Kidney glomerular epithelial cell (primary cell): ENCODE measurements at regions not wholly inside any gene's neighbourhood (a gene's known extent, or its start where the extent isn't known, plus 50 kb on each side); places are given as distances from the start of the nearest gene placed in this dataset.
"Not testable (repeated sequence)": the region's sequence is repeated elsewhere in the genome, so short reads cannot be mapped to it uniquely, and the experiment has no call there.

Experiments
- DNase-seq: peaks from one replicate; lab custom pipeline; 2025; lab: John Stamatoyannopoulos, UW

DNA sequence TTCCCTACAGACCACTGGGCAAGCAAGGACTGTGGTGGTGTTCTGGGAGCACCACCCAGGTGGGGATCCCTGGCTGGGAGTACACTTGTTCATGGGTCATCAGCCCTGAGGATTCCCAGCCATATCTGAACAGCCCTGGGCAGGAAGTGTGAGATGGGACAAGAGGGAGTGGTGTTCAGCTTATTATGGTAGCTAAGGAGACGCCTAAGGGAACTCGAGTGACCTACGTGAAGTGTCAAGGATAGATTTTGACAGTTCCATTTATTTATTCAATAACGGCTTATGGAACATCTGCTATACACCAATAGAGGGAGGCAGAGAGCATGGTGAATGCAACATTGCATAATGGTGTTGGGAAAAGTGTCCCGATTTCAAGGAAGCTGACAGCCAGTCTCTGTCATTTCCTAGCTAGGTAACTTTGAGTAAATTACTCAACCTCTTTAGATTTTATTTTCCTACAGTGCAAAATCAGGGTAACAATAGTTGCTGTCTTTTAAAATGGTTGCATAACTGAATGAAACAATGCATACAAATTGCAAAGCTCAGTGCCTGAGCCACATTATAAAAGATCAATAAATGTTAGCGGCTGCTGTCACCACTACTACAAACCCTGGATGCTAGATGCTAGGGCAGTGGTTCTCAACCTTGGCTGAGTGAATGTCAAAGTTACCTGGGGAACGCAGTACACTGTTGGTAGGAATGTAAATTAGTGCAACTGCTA is 534.1 kb downstream of the GRIN2A start:
- peak; percentile 9 for DNase-seq

DNA sequence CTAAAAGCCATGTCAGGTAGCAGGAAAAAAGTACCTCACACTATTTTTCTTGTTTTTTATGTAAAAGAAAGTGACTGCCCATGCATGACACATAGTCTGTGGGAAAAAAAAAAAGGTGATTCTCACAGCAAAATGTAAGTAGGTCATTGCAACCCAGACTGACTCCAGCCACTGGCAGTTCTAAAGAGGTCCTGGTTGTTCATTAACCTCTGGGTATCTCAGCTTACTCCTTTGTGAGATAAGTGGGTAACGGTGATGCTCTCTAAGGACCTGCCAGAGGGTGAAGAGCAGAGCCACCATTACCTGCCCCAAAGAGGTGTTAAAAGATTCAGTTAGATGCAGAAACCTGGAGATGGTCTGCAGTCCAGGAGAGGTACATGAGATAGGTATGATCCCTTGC is 531.9 kb downstream of the GRIN2A start:
- DNase-seq: peak; percentile 29

DNA sequence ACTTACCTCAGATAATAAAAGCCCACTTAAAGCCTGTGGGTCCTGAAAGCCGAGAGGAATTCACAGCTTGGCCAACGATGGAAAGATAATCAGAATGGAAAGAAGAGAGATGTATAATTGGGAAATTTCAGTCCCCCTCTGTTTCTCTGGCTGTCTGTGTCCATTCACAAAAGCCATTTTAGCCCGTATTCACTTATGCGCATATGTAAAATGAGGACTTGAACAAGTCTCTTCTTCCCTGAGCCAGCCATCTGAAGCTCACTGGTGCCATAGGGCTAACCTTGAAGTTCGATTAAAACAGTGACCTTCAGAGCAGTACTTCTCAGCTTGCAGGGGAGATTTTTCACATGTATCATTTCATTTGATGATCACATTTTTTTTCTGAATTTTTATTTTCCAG is 527.2 kb downstream of the GRIN2A start:
- DNase-seq: no peak

DNA sequence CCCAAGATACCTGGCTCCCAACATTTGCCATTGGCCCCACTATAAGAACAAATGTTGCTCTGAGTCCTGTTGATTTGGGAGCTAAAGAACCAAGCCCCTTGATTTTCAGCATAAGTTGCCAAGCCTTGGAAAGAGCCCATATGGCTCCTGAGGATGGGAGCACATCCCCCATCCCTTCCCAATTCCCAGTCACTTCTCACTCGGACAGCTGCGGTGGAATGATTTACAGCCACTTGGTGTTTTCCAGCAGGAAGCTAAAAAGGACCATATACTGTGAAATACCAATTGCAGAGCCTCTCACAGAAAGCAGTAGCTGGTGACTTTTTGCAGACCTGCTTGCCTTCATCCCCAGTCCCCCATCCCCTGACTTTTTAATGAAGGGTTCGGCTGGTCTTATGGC is 524.6 kb downstream of the GRIN2A start:
- DNase-seq: no peak

DNA sequence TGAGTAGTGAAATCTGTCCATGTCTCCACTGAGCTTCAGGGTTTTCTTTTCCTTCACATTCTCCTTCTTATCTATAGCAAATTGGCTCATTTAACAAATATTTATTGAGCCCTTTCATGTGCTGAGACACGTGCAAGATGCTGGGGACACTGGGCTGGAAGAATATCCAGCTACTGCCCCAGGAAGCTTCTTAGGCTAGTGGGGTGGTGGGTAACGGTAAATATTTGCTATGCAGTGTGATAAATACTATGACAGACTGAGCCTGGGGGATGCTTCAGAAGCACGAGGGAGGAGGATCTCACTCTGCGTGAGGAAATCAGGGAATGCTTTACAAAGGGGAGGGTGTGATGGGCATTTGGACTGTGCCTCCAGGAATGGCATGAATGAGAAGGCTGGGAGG is 524.1 kb downstream of the GRIN2A start:
- no peak for DNase-seq

DNA sequence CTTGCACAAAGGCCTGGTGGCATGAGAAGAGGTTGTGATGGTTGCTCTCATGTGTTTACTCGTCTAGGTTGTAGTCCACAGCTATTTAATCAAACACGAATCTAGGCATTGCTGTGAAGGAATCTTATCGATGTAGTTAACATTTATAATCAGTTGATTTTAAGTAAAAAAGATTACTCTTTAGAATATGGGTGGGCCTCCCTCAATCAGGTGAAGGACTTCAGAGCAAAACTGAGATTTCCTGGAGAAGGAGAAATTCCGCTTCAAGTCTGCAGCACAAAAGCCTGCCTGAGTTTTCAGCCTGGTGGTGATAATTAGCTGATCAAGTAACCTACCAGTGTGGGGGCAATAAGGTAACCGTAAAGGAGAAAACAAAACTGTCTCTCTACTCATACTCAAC is 523.6 kb downstream of the GRIN2A start:
- DNase-seq: no peak

DNA sequence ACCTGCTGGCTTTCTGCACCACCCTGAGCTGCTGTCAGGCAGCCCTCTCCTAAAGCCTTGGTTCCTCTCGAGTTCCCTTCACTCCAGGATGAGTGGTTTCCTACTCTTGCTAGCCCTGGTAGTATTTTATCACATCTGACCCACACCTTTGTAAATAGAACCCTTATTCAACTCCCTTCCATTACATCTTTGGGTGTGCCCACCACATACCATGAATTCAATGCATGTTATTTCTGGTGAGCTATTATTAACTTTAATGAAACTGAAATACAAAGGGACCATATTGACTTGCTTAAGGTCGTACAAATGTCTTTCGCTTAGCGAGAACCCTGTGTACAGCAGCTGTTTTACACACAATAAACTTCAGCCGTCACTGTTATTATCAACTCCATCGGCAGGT is 521.3 kb downstream of the GRIN2A start:
- DNase-seq: no peak

DNA sequence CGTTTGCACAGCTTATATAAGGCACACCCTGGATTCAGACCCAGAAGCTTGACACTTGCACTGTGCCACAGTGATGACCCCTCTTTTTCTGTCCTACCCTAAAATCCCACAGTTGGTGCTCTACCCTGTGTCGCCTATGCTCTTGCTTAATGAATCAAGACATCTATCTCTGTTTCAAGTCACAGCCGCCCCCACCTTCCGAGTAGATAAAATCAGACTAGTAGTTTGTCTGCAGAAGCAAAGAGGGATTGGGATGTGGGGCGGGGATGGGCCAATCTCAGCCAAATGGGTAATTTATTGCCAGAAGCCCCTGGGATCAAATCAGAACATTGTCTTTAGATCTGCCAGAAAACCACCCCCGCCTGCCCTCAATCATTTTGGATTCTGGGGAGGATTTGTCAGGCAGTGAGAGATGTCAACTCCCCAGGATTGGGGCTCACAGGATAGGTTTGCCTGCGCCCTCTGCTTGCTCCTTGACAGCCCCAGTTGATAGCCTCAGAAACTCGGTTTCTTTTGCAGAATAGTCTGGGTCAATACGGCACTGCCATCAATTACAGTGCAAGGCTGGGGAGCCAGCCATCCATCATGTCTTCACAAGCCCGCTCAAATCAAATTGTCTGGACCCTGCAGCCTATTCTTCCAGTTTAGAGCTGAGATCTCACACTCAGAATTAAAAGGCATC is 520.8 kb downstream of the GRIN2A start:
- DNase-seq: no peak

DNA sequence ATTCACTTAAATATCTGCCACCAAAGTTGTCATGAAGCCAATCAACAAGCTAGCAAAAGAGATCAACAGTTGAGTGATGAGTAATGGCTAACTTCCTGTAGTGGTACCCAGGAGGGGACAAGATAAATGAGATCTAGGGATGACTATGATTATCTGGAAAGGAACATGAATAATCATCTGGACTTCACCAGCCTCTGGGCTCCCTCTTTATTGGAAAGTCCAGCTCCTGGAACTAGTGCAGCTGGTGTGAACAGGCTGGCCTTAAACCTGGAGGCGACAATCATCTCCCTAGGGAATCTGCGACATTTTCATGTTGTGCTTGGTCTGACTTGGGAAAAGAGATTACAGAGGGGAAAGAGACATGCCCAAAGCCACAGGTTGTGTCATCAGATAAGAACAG is 518.6 kb downstream of the GRIN2A start:
- no peak for DNase-seq

DNA sequence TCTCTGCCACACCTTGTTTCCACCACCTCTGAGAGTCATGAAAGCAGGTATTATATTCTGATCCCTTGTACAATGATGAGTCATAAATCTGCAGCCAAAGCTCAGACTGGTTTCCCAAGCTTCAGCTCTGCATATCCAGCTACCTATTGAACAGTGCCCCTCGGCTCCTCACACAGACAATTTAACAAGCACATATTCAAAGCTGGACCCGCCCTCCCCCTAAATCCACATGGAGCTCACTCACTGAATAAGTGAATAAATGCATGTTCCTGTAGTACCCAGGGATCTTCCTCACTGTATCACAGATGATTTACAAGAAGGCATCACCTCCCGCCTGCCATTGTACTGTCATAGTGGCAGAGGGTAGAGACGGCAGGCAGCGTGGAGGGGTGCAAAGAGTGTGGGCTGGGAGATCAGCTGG is 516.4 kb downstream of the GRIN2A start:
- DNase-seq: no peak

DNA sequence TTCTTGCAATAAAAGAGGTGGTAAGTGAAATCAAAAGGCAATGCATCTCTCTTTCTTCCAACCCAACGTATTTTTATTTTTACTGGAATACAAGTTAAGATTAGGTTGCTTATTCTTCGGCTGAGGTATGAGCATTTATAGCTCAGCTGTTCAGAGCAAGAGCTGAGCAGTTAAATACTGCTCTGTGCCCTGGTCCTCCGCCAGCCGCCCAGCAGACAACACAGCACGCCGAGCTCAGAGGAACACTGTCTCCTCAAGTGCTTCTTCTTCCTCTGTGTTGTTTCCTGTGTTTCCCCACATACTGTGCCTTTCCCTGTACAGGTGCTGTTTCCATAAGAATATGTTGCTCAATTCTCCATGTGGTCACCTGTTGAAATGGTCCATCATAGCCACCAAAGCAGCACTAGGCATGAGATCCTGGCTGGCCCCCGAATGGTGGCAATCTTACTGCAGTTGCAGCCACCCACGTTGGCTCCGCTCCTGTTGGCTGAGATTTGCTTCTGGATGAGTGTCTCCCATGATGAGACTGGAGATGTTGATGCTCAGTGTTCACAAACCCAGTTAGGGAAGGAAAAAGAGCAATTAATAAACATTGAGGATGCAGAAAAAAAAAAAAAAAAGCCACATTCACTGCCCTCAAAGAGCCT is 515.3 kb downstream of the GRIN2A start:
- no peak for DNase-seq

DNA sequence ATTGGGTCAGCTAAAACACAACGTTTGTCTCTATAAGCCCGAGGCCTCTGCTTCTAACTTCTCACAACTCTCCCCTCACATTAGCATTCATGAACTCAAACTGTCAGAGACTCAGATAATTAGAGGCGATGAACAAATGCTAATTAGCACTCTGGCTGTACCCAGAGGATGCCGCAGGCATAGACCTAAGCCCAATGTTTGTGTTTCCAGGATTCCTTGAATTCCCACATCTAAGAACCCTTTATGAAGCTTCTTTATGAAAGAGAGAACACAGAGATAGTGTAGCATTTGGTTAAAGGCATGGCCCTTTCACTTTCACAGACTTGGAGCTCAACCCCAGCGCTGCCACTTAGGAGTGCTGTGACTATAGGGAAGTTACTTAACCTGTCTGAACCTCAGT is 512.2 kb downstream of the GRIN2A start:
- DNase-seq: no peak

DNA sequence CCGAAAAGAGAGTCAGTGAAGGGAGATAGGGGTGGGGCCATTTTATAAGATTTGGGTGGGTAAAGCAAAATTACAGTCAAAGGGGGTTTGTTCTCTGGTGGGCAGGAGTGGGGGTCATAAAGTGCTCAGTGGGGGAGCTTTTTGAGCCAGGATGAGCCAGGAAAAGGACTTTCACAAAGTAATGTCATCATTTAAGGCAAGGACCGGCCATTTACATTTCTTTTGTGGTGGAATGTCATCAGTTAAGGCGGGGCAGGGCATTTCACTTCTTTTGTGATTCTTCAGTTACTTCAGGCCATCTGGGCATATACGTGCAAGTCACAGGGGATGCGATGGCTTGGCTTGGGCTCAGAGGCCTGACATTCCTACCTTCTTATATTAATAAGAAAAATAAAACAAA is 511.6 kb downstream of the GRIN2A start:
- not testable (repeated sequence) for DNase-seq

DNA sequence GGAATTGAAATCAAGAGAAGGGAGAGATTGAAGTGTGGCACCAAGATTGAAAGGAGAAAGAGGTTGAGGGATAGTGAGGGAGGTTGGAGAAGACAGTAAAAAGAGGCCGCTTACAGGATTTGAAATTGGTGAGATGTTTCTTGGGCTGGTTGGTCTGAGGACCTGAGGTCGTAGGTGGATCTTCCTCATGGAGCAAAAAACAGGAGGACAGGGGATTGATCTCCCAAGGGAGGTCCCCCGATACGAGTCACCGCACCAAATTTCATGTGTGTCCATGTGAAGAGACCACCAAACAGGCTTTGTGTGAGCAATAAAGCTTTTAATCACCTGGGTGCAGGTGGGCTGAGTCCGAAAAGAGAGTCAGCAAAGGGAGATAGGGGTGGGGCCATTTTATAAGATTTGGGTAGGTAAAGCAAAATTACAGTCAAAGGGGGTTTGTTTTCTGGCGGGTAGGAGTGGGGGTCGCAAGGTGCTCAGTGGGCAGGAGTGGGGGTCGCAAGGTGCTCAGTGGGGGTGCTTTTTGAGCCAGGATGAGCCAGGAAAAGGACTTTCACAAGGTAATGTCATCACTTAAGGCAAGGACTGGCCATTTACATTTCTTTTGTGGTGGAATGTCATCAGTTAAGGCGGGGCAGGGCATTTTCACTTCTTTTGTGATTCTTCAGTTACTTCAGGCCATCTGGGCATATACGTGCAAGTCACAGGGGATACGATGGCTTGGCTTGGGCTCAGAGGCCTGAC is 505.5 kb downstream of the GRIN2A start:
- DNase-seq: not testable (repeated sequence)

DNA sequence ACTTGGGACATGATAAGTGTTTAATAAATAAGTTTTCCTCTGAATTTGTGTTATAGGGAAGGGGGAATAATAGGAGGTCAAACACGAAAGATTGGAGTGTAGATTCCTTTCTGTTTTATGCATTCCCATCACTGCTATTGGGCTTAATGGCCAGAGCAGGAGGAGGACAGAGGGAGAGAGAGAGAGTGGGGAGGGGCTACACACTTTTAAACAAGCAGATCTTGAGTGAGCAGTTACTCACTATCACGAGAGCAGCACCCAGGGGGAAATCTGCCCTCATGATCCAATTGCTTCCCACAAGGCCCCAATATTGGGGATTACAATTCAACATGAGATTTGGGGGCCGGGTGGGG is 505.0 kb downstream of the GRIN2A start:
- DNase-seq: no peak

DNA sequence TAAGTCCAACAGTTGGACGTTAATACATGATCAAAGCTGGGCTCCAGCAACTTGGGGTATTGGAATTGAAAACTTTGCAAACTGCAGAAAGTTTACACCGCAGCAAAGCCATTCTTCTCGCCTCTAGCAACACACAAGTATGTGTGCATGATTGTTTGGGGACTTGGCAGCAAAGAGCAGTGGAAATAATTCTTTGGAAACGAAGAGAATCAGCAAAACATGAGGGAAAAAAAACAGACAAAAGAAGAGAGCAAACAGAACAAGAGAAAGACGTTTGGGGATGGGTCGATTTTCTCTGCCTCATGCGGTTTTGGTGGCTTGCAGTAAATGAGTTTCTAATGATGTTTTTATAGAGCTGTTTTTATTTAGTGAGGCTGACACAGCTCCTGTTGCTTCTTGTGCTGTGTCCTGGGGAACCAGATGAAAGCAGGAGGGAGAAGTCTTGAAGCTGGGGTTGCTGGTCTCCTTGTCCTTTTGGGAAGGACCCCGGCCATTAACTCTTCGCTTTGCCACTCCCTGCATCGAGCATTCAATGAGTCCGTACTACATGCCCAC is 502.9 kb downstream of the GRIN2A start:
- no peak for DNase-seq

DNA sequence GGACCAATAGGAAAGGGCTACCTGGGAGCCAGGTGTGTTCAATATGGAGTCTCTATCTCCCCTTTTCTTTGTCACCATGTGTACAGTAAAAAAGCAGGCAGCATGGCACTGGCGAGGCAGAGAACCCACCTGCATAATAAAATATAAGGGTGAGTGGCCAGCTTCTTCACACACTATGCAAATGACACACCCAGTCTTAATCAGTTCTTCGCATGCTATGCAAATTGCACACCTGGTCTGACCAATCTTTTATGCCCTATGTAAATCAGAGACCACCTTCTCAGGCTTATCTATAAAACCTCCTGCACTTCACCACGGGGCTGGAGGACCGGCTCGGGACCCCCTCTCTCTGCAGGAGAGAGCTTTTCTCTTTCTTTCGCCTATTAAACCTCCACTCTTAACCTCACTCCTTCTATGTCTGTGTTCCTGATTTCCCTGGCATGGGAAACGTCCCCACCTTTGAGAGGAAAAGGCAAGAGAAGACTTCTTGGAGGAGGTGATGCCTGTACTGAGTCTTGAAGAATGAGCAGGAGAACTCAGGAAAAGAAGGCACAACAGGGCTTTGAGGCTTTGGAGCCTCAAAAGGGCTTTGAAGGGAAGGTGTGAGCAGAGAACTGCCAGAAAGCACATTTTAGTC is 502.1 kb downstream of the GRIN2A start:
- no peak for DNase-seq

DNA sequence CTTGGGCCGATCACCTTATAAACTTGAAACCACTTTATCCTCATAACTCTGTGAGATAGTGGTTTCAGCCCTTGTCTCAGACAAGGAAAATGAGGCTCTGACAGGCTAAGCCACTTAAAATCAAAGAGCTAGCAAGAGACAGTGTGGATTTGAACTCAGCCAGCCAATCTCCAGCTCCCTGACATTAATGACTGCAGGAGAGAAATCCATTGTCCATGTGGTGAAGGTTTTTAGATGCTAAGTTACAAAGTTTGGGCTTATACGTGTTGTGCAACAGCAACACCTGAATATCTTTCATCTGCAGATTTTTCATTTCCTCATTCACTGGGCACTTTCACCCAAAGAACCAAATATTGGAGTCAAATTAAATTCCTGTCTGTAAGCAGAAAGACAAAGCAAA is 501.3 kb downstream of the GRIN2A start:
- no peak for DNase-seq

DNA sequence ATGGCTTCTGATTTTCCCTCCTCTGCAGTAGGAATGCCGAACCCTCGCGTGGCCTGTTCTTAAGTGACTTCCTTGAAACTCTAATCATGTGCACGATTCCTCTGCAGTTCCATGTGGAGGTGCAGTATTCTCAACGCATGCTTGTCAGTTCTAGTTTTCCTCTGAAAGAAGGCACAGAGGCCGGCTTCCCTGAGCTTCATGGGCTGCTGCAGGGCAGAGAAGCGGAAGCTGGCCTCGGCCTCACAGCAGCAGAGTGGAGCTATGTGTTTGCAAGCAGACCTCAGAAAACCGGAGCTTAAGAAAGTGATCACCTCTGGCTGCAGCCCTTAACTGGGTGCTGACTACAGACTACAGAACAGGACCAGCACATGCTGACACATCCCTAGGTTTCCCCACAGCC is 500.7 kb downstream of the GRIN2A start:
- no peak for DNase-seq

DNA sequence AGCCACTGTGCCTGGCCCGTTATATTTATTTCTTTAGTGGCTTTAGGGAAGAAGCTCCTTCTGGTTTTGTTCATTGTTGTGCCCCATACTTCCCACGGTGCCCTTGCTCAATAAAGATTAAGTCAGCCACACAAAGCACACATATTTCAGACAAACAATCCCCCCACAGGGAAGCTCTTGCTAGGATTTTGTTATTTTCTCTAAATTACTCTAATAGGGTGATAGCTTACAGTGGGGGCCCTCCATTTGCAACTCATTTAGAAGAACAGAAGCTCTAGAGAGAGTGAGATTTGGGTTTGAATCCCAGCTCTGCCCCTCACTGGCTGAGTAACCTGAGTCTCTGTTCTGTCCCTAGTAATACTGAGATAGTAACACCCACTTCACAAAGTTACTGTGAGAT is 499.9 kb downstream of the GRIN2A start:
- DNase-seq: no peak

DNA sequence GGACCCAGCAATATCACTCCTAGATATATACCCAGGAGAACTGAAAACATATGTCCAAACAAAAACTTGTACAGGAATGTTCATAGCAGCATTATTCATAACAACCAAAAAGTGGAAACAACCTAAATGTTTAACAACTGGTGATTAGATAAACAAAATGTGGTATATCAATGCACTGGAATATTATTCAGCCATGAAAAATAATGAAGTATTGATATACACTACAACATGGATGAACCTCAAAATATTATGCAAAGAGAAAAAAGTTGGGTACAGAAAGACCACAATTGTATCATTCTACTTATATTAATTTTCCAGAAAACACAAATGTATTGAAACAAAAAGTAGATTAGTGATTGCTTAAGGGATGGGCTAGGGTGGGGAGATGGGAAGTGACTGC is 498.6 kb downstream of the GRIN2A start:
- DNase-seq: no peak

DNA sequence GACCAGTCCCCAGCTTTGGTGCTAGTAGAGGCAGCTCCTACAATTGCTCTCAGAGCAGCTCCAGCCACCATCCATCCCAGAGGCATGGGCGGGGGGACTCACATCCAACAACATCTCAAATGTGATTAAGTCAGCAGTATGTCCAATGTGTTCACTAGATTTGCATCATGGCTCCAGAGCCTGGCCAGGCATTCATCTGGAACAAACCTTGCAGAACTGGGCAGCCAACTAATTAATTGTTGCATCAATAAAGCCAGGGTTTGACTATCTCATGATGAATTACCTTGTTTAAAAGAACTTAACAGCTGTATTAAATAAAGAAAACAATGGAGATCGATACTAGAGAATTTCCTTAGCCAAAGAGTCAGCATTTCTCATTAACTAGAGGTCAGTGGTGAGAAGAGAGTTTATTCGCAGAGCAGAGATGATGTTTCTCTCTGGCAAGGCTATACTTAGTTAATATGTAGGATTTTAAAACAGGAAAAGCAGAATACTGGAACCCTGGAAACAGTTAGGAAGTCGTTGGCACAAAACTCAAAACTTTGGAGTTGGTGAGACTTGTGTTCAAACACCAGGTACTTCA is 494.4 kb downstream of the GRIN2A start:
- DNase-seq: no peak
